Uterus (tissue), 3 donors: ENCODE measurements at regions not wholly inside any gene's neighbourhood (a gene's known extent, or its start where the extent isn't known, plus 50 kb on each side); places are given as distances from the start of the nearest gene placed in this dataset.

Experiments
- DNase-seq, 2 donors: peaks; one replicate each; pipeline ENCODE4 v3.0.0-alpha.2; 2019 to 2020
- H3K27ac ChIP-seq, 2 donors: fragments of 200-600 bp; sonication (generic); 1 replicate in 1 of 2; 2 replicates in 1 of 2; pipeline ENCODE4 v1.5.1; 2016 to 2018
- H3K27me3 ChIP-seq, 2 donors: fragments of 200-600 bp; sonication (generic); one replicate each; pipeline ENCODE4 v1.5.1; 2018 to 2019; ENCODE audit warnings: control low read depth in 1 of 2
- H3K36me3 ChIP-seq, 2 donors: fragments of 200-600 bp; sonication (generic); one replicate each; pipeline ENCODE4 v1.5.1; 2019; ENCODE audit warnings: control low read depth in 1 of 2
- H3K4me1 ChIP-seq, 2 donors: fragments of 200-600 bp; sonication (generic); one replicate each; pipeline ENCODE4 v1.5.1; 2018 to 2019; ENCODE audit warnings: control low read depth in 1 of 2
- H3K4me3 ChIP-seq, 2 donors: fragments of 200-600 bp; sonication (generic); 1 replicate in 1 of 2; 2 replicates in 1 of 2; pipeline ENCODE4 v1.5.1; 2018 to 2019; ENCODE audit warnings: mild to moderate bottlenecking in 1 of 2
- H3K9me3 ChIP-seq, 2 donors: fragments of 200-600 bp; sonication (generic); one replicate each; pipeline ENCODE4 v1.5.1; 2019; ENCODE audit warnings: control low read depth in 1 of 2
- POLR2A ChIP-seq, 2 donors: fragments of 450-650 bp; IDR thresholded peaks; one replicate each; pipeline ENCODE4 v1.6.1; 2016; ENCODE audit warnings: antibody characterized with exemption in 2 of 2, mild to moderate bottlenecking in 1 of 2, moderate library complexity in 1 of 2
- intact Hi-C: fragments of 100-400 bp; cut with DNase I; formaldehyde crosslinking; loops from one replicate; pipeline ENCODE4 v1.15.1; 2023; ENCODE audit warnings: low total_unique reads
- TF ChIP-seq, protein P1 (sequence below), 4 experiments: fragments of 200-600 bp in 2 of 4; fragments of 450-650 bp in 2 of 4; sonication (generic) in 2 of 4; IDR thresholded peaks; one replicate each; pipeline ENCODE4 v1.5.1; 2016 to 2019; ENCODE audit warnings: antibody characterized with exemption in 4 of 4, mild to moderate bottlenecking in 2 of 4, moderate library complexity in 1 of 4
- donor health status: DM: yes; HTN: yes; CAD: no.

DNA sequence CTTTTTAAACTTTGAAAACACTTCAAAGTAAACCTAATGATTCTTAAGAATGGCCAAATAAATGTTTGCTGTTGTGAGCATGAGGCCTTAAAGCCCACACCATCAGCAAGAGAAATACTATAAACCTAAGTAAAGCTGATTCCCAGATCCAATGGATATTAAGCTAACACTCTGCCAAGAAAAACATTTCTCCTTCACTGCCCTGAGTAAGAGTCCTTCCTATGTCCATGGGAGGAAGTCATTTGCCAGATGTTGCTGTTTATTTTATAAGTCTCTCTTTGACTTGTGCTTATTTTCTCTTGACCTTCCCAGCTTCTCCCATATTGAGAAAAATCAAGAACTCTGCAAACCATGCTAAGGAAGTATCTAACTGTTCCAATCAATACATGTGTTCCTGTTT, 154.3 kb upstream of the EDNRA start:
- H3K27ac ChIP-seq: no peak overlapping the region
- no peak for TF ChIP-seq POLR2A (IDR thresholded peaks at IDR 0.05)
- TF ChIP-seq, protein P1, sequence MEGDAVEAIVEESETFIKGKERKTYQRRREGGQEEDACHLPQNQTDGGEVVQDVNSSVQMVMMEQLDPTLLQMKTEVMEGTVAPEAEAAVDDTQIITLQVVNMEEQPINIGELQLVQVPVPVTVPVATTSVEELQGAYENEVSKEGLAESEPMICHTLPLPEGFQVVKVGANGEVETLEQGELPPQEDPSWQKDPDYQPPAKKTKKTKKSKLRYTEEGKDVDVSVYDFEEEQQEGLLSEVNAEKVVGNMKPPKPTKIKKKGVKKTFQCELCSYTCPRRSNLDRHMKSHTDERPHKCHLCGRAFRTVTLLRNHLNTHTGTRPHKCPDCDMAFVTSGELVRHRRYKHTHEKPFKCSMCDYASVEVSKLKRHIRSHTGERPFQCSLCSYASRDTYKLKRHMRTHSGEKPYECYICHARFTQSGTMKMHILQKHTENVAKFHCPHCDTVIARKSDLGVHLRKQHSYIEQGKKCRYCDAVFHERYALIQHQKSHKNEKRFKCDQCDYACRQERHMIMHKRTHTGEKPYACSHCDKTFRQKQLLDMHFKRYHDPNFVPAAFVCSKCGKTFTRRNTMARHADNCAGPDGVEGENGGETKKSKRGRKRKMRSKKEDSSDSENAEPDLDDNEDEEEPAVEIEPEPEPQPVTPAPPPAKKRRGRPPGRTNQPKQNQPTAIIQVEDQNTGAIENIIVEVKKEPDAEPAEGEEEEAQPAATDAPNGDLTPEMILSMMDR (IDR thresholded peaks at IDR 0.05): no peak
- H3K4me1 ChIP-seq: no peaks in the 10 kb centered on the region
- H3K9me3 ChIP-seq: no peaks in the 10 kb centered on the region
- no peaks in the 10 kb centered on the region for H3K27me3 ChIP-seq
- no peak overlapping the region for H3K4me3 ChIP-seq
- H3K36me3 ChIP-seq: no peaks in the 10 kb centered on the region
- intact Hi-C loops: no loop called here
- DNase-seq: no peak

DNA sequence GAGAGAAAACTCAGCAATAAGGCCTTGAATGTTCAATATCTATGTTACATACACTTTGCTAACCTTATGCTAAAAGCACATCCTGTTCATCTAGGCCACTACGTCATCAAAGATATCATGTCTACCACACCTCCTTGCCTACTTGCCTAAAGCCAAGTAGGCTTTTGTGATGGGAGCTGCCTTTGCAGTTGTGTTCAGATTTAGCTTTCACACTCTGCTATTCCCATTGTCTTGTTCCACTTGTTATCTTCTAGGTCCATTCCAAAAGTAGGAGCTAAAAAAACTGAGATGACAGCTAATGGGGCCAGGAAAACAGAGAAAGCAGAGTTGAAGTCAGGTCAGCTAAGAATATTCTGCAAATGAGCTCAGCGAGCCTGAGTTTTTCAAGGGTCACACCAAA, 153.6 kb upstream of the EDNRA start:
- no peaks in the 10 kb centered on the region for H3K36me3 ChIP-seq
- TF ChIP-seq, protein P1 (IDR thresholded peaks at IDR 0.05): no peak
- TF ChIP-seq POLR2A (IDR thresholded peaks at IDR 0.05): no peak
- no peaks in the 10 kb centered on the region for H3K4me1 ChIP-seq
- DNase-seq: no peak
- no peaks in the 10 kb centered on the region for H3K9me3 ChIP-seq
- no peaks in the 10 kb centered on the region for H3K27me3 ChIP-seq
- no peak overlapping the region for H3K4me3 ChIP-seq
- intact Hi-C loops: no loop called here
- no peak overlapping the region for H3K27ac ChIP-seq

GRCh38 chr4:147328189-147328588, 152.7 kb upstream of the EDNRA start:
- no peak overlapping the region for H3K4me3 ChIP-seq
- TF ChIP-seq, protein P1 (IDR thresholded peaks at IDR 0.05): no peak
- TF ChIP-seq POLR2A (IDR thresholded peaks at IDR 0.05): no peak
- no peaks in the 10 kb centered on the region for H3K4me1 ChIP-seq
- intact Hi-C loops: no loop called here
- no peaks in the 10 kb centered on the region for H3K36me3 ChIP-seq
- H3K27ac ChIP-seq: no peak overlapping the region
- no peaks in the 10 kb centered on the region for H3K9me3 ChIP-seq
- DNase-seq: no peak
- H3K27me3 ChIP-seq: no peaks in the 10 kb centered on the region

GRCh38 chr4:147328756-147329446, 152.0 kb upstream of the EDNRA start:
- Histone ChIP-seq H3K9me3 (no peaks in the 10 kb centered on the region), H3K36me3 (no peaks in the 10 kb centered on the region), H3K4me1 (peaks cover 0 to 5% of the 10 kb centered on the region in 2 donors), H3K4me3 (no peak overlapping the region), H3K27me3 (no peaks in the 10 kb centered on the region), H3K27ac (no peak overlapping the region)
- TF ChIP-seq POLR2A (IDR thresholded peaks at IDR 0.05): no peak
- TF ChIP-seq, protein P1 (IDR thresholded peaks at IDR 0.05): no peak
- DNase-seq: no peak
- intact Hi-C loops: no loop called here

DNA sequence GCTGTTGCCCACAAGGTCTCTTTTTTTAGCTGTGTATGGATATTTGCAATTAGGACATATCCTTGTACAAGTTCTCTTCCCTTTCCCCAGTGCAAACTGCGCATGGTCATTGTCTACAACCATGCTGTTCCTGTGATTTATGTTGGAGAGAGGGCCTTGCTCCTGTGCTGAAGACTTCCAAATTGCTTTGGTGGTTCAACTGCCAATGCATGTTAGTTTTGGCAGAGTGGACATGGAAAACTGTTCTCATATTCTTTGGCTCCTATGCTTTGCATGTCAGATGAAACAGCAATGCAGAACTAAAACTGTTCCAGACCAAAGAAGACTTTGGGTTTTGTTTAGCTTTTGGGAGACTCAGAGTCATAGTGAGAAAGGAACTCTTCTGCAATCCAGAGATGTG, 148.8 kb upstream of the EDNRA start:
- H3K27ac ChIP-seq: no peak overlapping the region
- H3K4me1 ChIP-seq: peaks cover 0 to 6% of the 10 kb centered on the region in 2 donors
- no peak overlapping the region for H3K4me3 ChIP-seq
- intact Hi-C loops: no loop called here
- no peak for DNase-seq
- TF ChIP-seq, protein P1 (IDR thresholded peaks at IDR 0.05): no peak
- TF ChIP-seq POLR2A (IDR thresholded peaks at IDR 0.05): no peak
- H3K9me3 ChIP-seq: no peaks in the 10 kb centered on the region
- H3K36me3 ChIP-seq: no peaks in the 10 kb centered on the region
- H3K27me3 ChIP-seq: no peaks in the 10 kb centered on the region
